ENCODE measurements at regions not wholly inside any gene's neighbourhood (a gene's known extent, or its start where the extent isn't known, plus 50 kb on each side); places are given as distances from the start of the nearest gene placed in this dataset.
"Not testable (repeated sequence)": the region's sequence is repeated elsewhere in the genome, so short reads cannot be mapped to it uniquely, and the experiment has no call there.

- no peak overlapping the region for H3K27ac ChIP-seq
- CTCF ChIA-PET: no interaction called here
- POLR2A ChIA-PET (ENCODE audit: low non-redundant PET): no interaction called here
- no peak for TF ChIP-seq CTCF (conservative IDR thresholded peaks at IDR 0.05; ENCODE audit: low read depth)
- no peak for DNase-seq (ENCODE audit: low spot score)
Observed at GRCh38 chr14:105647784-105648608, 121.6 kb downstream of the TMEM121 start.

- H3K27ac ChIP-seq; CTCF ChIA-PET; POLR2A ChIA-PET (ENCODE audit: low non-redundant PET); DNase-seq (ENCODE audit: low spot score): not testable (repeated sequence)
Observed at GRCh38 chr14:105648609-105649535, 122.5 kb downstream of the TMEM121 start.

GRCh38 chr14:105652317-105652716, 125.9 kb downstream of the TMEM121 start:
- DNase-seq (ENCODE audit: low spot score); H3K27ac ChIP-seq; CTCF ChIA-PET; POLR2A ChIA-PET (ENCODE audit: low non-redundant PET): not testable (repeated sequence)

GRCh38 chr14:105653921-105654320, 127.5 kb downstream of the TMEM121 start:
- DNase-seq (ENCODE audit: low spot score); H3K27ac ChIP-seq; CTCF ChIA-PET; POLR2A ChIA-PET (ENCODE audit: low non-redundant PET): not testable (repeated sequence)

GRCh38 chr14:105659255-105659654, 132.9 kb downstream of the TMEM121 start:
- POLR2A ChIA-PET (ENCODE audit: low non-redundant PET); CTCF ChIA-PET; H3K27ac ChIP-seq; DNase-seq (ENCODE audit: low spot score): not testable (repeated sequence)

- no peak for TF ChIP-seq CTCF (conservative IDR thresholded peaks at IDR 0.05; ENCODE audit: low read depth)
- no peak for DNase-seq (ENCODE audit: low spot score)
- POLR2A ChIA-PET (ENCODE audit: low non-redundant PET): no interaction called here
- H3K27ac ChIP-seq: no peak overlapping the region
- CTCF ChIA-PET: no interaction called here
Observed at GRCh38 chr14:105659935-105660527, 133.6 kb downstream of the TMEM121 start.

GRCh38 chr14:105660816-105661531, 134.6 kb downstream of the TMEM121 start:
- CTCF ChIA-PET: no interaction called here
- H3K27ac ChIP-seq: no peak overlapping the region
- no peak for TF ChIP-seq CTCF (conservative IDR thresholded peaks at IDR 0.05; ENCODE audit: low read depth)
- POLR2A ChIA-PET (ENCODE audit: low non-redundant PET): no interaction called here
- no peak for DNase-seq (ENCODE audit: low spot score)

- CTCF ChIA-PET; POLR2A ChIA-PET (ENCODE audit: low non-redundant PET); DNase-seq (ENCODE audit: low spot score); H3K27ac ChIP-seq: not testable (repeated sequence)
Observed at GRCh38 chr14:105662043-105662442, 135.7 kb downstream of the TMEM121 start.

GRCh38 chr14:105662592-105662991, 136.2 kb downstream of the TMEM121 start:
- DNase-seq (ENCODE audit: low spot score); CTCF ChIA-PET; H3K27ac ChIP-seq; POLR2A ChIA-PET (ENCODE audit: low non-redundant PET): not testable (repeated sequence)

- CTCF ChIA-PET; DNase-seq (ENCODE audit: low spot score); POLR2A ChIA-PET (ENCODE audit: low non-redundant PET): not testable (repeated sequence)
Observed at GRCh38 chr14:105663323-105663722, 136.9 kb downstream of the TMEM121 start.

GRCh38 chr14:105663818-105664596, 137.6 kb downstream of the TMEM121 start:
- H3K27ac ChIP-seq; CTCF ChIA-PET; DNase-seq (ENCODE audit: low spot score); POLR2A ChIA-PET (ENCODE audit: low non-redundant PET): not testable (repeated sequence)

More at GRCh38 chr14:105663323-105663722, 136.9 kb downstream of the TMEM121 start:
- not testable (repeated sequence) for H3K27ac ChIP-seq
